ENCODE measurements at regions not wholly inside any gene's neighbourhood (a gene's known extent, or its start where the extent isn't known, plus 50 kb on each side); places are given as distances from the start of the nearest gene placed in this dataset.

GRCh38 chr7:69199041-69199440 lies 399.2 kb upstream of the AUTS2 start:
- TF ChIP-seq, protein P1, sequence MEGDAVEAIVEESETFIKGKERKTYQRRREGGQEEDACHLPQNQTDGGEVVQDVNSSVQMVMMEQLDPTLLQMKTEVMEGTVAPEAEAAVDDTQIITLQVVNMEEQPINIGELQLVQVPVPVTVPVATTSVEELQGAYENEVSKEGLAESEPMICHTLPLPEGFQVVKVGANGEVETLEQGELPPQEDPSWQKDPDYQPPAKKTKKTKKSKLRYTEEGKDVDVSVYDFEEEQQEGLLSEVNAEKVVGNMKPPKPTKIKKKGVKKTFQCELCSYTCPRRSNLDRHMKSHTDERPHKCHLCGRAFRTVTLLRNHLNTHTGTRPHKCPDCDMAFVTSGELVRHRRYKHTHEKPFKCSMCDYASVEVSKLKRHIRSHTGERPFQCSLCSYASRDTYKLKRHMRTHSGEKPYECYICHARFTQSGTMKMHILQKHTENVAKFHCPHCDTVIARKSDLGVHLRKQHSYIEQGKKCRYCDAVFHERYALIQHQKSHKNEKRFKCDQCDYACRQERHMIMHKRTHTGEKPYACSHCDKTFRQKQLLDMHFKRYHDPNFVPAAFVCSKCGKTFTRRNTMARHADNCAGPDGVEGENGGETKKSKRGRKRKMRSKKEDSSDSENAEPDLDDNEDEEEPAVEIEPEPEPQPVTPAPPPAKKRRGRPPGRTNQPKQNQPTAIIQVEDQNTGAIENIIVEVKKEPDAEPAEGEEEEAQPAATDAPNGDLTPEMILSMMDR (IDR thresholded peaks at IDR 0.05; ENCODE audit: insufficient read depth, low read depth, low read length), result no peak
- TF ChIP-seq EZH2 (IDR thresholded peaks at IDR 0.05; ENCODE audit: insufficient read depth, low read length), result no peak

All from astrocyte (in vitro differentiated cells and primary cell).